ENCODE measurements at regions not wholly inside any gene's neighbourhood (a gene's known extent, or its start where the extent isn't known, plus 50 kb on each side); places are given as distances from the start of the nearest gene placed in this dataset.

- Histone ChIP-seq H3K27me3 (ENCODE audit: control insufficient read depth, insufficient read depth, low read length) (no peaks in the 10 kb centered on the region), H3K36me3 (ENCODE audit: control insufficient read depth, low read depth, low read length) (no peaks in the 10 kb centered on the region), H3K9me3 (ENCODE audit: control insufficient read depth, low read depth, low read length) (no peaks in the 10 kb centered on the region), H3K4me1 (ENCODE audit: control insufficient read depth, low read depth, low read length) (no peaks in the 10 kb centered on the region), H3K4me3 (ENCODE audit: low read length) (no peak overlapping the region), H3K27ac (ENCODE audit: low read length) (no peak overlapping the region), H3K9ac (ENCODE audit: low read length) (no peak overlapping the region)
Observed at GRCh38 chr4:124977045-124977444, 264.5 kb upstream of the ANKRD50 start.

GRCh38 chr4:124974152-124974551 lies 261.6 kb upstream of the ANKRD50 start:
- Histone ChIP-seq H3K27ac (ENCODE audit: low read length) (no peak overlapping the region), H3K27me3 (ENCODE audit: control insufficient read depth, insufficient read depth, low read length) (no peaks in the 10 kb centered on the region)

GRCh38 chr4:124973716-124974115 lies 261.2 kb upstream of the ANKRD50 start:
- no peaks in the 10 kb centered on the region for H3K36me3 ChIP-seq (ENCODE audit: control insufficient read depth, low read depth, low read length)
- H3K4me3 ChIP-seq (ENCODE audit: low read length) = no peak overlapping the region
- H3K9ac ChIP-seq (ENCODE audit: low read length) = no peak overlapping the region
- H3K27me3 ChIP-seq (ENCODE audit: control insufficient read depth, insufficient read depth, low read length) = no peaks in the 10 kb centered on the region
- H3K9me3 ChIP-seq (ENCODE audit: control insufficient read depth, low read depth, low read length) = no peaks in the 10 kb centered on the region
- H3K4me1 ChIP-seq (ENCODE audit: control insufficient read depth, low read depth, low read length) = no peaks in the 10 kb centered on the region
- no peak overlapping the region for H3K27ac ChIP-seq (ENCODE audit: low read length)

More at GRCh38 chr4:124974152-124974551, 261.6 kb upstream of the ANKRD50 start:
- Histone ChIP-seq H3K9ac (ENCODE audit: low read length) (no peak overlapping the region), H3K36me3 (ENCODE audit: control insufficient read depth, low read depth, low read length) (no peaks in the 10 kb centered on the region), H3K4me1 (ENCODE audit: control insufficient read depth, low read depth, low read length) (no peaks in the 10 kb centered on the region), H3K9me3 (ENCODE audit: control insufficient read depth, low read depth, low read length) (no peaks in the 10 kb centered on the region), H3K4me3 (ENCODE audit: low read length) (no peak overlapping the region)

- H3K36me3 ChIP-seq (ENCODE audit: control insufficient read depth, low read depth, low read length) = no peaks in the 10 kb centered on the region
- no peak overlapping the region for H3K4me3 ChIP-seq (ENCODE audit: low read length)
- no peak overlapping the region for H3K27ac ChIP-seq (ENCODE audit: low read length)
- H3K9ac ChIP-seq (ENCODE audit: low read length) = no peak overlapping the region
- H3K27me3 ChIP-seq (ENCODE audit: control insufficient read depth, insufficient read depth, low read length) = no peaks in the 10 kb centered on the region
- H3K9me3 ChIP-seq (ENCODE audit: control insufficient read depth, low read depth, low read length) = no peaks in the 10 kb centered on the region
- H3K4me1 ChIP-seq (ENCODE audit: control insufficient read depth, low read depth, low read length) = no peaks in the 10 kb centered on the region
Observed at GRCh38 chr4:124970011-124970410, 257.5 kb upstream of the ANKRD50 start.

GRCh38 chr4:124965497-124965891 lies 253.0 kb upstream of the ANKRD50 start:
- Histone ChIP-seq H3K4me3 (ENCODE audit: low read length) (no peak overlapping the region), H3K9ac (ENCODE audit: low read length) (no peak overlapping the region), H3K9me3 (ENCODE audit: control insufficient read depth, low read depth, low read length) (peaks cover 19% of the 10 kb centered on the region), H3K27me3 (ENCODE audit: control insufficient read depth, insufficient read depth, low read length) (no peaks in the 10 kb centered on the region), H3K4me1 (ENCODE audit: control insufficient read depth, low read depth, low read length) (no peaks in the 10 kb centered on the region), H3K36me3 (ENCODE audit: control insufficient read depth, low read depth, low read length) (no peaks in the 10 kb centered on the region), H3K27ac (ENCODE audit: low read length) (no peak overlapping the region)

- Histone ChIP-seq H3K27ac (ENCODE audit: low read length) (no peak overlapping the region), H3K4me3 (ENCODE audit: low read length) (no peak overlapping the region), H3K27me3 (ENCODE audit: control insufficient read depth, insufficient read depth, low read length) (no peaks in the 10 kb centered on the region), H3K9me3 (ENCODE audit: control insufficient read depth, low read depth, low read length) (peaks cover 20% of the 10 kb centered on the region), H3K4me1 (ENCODE audit: control insufficient read depth, low read depth, low read length) (no peaks in the 10 kb centered on the region), H3K9ac (ENCODE audit: low read length) (no peak overlapping the region), H3K36me3 (ENCODE audit: control insufficient read depth, low read depth, low read length) (no peaks in the 10 kb centered on the region)
Observed at GRCh38 chr4:124964852-124965496, 252.4 kb upstream of the ANKRD50 start.

GRCh38 chr4:124964251-124964650 lies 251.7 kb upstream of the ANKRD50 start:
- no peaks in the 10 kb centered on the region for H3K36me3 ChIP-seq (ENCODE audit: control insufficient read depth, low read depth, low read length)
- no peaks in the 10 kb centered on the region for H3K27me3 ChIP-seq (ENCODE audit: control insufficient read depth, insufficient read depth, low read length)
- no peak overlapping the region for H3K9ac ChIP-seq (ENCODE audit: low read length)
- no peak overlapping the region for H3K4me3 ChIP-seq (ENCODE audit: low read length)
- H3K4me1 ChIP-seq (ENCODE audit: control insufficient read depth, low read depth, low read length) = no peaks in the 10 kb centered on the region
- no peak overlapping the region for H3K27ac ChIP-seq (ENCODE audit: low read length)
- peaks cover 20% of the 10 kb centered on the region for H3K9me3 ChIP-seq (ENCODE audit: control insufficient read depth, low read depth, low read length)

- Histone ChIP-seq H3K9me3 (ENCODE audit: control insufficient read depth, low read depth, low read length) (peaks cover 20% of the 10 kb centered on the region), H3K27ac (ENCODE audit: low read length) (no peak overlapping the region), H3K4me1 (ENCODE audit: control insufficient read depth, low read depth, low read length) (no peaks in the 10 kb centered on the region), H3K4me3 (ENCODE audit: low read length) (no peak overlapping the region), H3K9ac (ENCODE audit: low read length) (no peak overlapping the region), H3K36me3 (ENCODE audit: control insufficient read depth, low read depth, low read length) (no peaks in the 10 kb centered on the region), H3K27me3 (ENCODE audit: control insufficient read depth, insufficient read depth, low read length) (no peaks in the 10 kb centered on the region)
Observed at GRCh38 chr4:124961138-124961750, 248.7 kb upstream of the ANKRD50 start.

- Histone ChIP-seq H3K36me3 (ENCODE audit: control insufficient read depth, low read depth, low read length) (no peaks in the 10 kb centered on the region), H3K9ac (ENCODE audit: low read length) (no peak overlapping the region), H3K27me3 (ENCODE audit: control insufficient read depth, insufficient read depth, low read length) (no peaks in the 10 kb centered on the region), H3K9me3 (ENCODE audit: control insufficient read depth, low read depth, low read length) (peaks cover 20% of the 10 kb centered on the region), H3K4me3 (ENCODE audit: low read length) (no peak overlapping the region), H3K27ac (ENCODE audit: low read length) (no peak overlapping the region), H3K4me1 (ENCODE audit: control insufficient read depth, low read depth, low read length) (no peaks in the 10 kb centered on the region)
Observed at GRCh38 chr4:124958847-124959246, 246.3 kb upstream of the ANKRD50 start.

GRCh38 chr4:124955476-124955875 lies 242.9 kb upstream of the ANKRD50 start:
- no peak overlapping the region for H3K9ac ChIP-seq (ENCODE audit: low read length)
- no peaks in the 10 kb centered on the region for H3K27me3 ChIP-seq (ENCODE audit: control insufficient read depth, insufficient read depth, low read length)
- peaks cover 2% of the 10 kb centered on the region for H3K9me3 ChIP-seq (ENCODE audit: control insufficient read depth, low read depth, low read length)
- no peak overlapping the region for H3K27ac ChIP-seq (ENCODE audit: low read length)
- H3K36me3 ChIP-seq (ENCODE audit: control insufficient read depth, low read depth, low read length) = no peaks in the 10 kb centered on the region
- H3K4me3 ChIP-seq (ENCODE audit: low read length) = no peak overlapping the region
- no peaks in the 10 kb centered on the region for H3K4me1 ChIP-seq (ENCODE audit: control insufficient read depth, low read depth, low read length)

- H3K27ac ChIP-seq (ENCODE audit: low read length) = no peak overlapping the region
- H3K4me3 ChIP-seq (ENCODE audit: low read length) = no peak overlapping the region
- no peak overlapping the region for H3K9ac ChIP-seq (ENCODE audit: low read length)
- no peaks in the 10 kb centered on the region for H3K4me1 ChIP-seq (ENCODE audit: control insufficient read depth, low read depth, low read length)
- H3K9me3 ChIP-seq (ENCODE audit: control insufficient read depth, low read depth, low read length) = no peaks in the 10 kb centered on the region
- no peaks in the 10 kb centered on the region for H3K36me3 ChIP-seq (ENCODE audit: control insufficient read depth, low read depth, low read length)
- H3K27me3 ChIP-seq (ENCODE audit: control insufficient read depth, insufficient read depth, low read length) = no peaks in the 10 kb centered on the region
Observed at GRCh38 chr4:124954046-124954445, 241.5 kb upstream of the ANKRD50 start.

GRCh38 chr4:124953486-124953885 lies 241.0 kb upstream of the ANKRD50 start:
- H3K4me3 ChIP-seq (ENCODE audit: low read length) = no peak overlapping the region
- H3K27ac ChIP-seq (ENCODE audit: low read length) = no peak overlapping the region
- H3K36me3 ChIP-seq (ENCODE audit: control insufficient read depth, low read depth, low read length) = no peaks in the 10 kb centered on the region
- no peaks in the 10 kb centered on the region for H3K27me3 ChIP-seq (ENCODE audit: control insufficient read depth, insufficient read depth, low read length)
- H3K4me1 ChIP-seq (ENCODE audit: control insufficient read depth, low read depth, low read length) = no peaks in the 10 kb centered on the region
- H3K9ac ChIP-seq (ENCODE audit: low read length) = no peak overlapping the region
- H3K9me3 ChIP-seq (ENCODE audit: control insufficient read depth, low read depth, low read length) = no peaks in the 10 kb centered on the region
